Activated naive CD8-positive, alpha-beta T cell treated with anti-CD3 and anti-CD28 coated beads, Interleukin-2, amount 50 U/mL, for 16 hours (primary cell): ENCODE measurements at regions not wholly inside any gene's neighbourhood (a gene's known extent, or its start where the extent isn't known, plus 50 kb on each side); places are given as distances from the start of the nearest gene placed in this dataset.

Experiments
- DNase-seq: peaks from one replicate; pipeline ENCODE4 v3.0.0-alpha.2; 2020; ENCODE audit warnings: low read depth, low spot score

DNA sequence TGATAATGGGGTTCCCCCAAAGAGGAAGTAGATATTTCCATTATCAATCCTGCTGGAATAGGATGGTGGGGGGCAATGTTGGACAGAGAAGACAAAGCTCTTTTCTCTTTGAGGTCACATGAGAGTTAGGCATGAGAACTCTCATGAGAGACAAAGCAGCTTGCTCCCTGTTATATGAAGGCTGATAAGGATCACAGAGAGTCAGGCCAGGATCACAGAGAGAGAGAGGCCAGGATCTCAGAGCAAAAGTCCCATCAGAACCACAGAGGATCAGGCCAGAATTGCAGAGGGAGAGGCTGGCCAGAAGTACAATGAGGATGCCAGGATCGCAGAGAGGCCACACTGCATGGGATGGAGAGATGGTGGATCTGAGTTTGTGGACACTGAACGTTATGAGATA, 457.1 kb downstream of the LPIN1 start:
- DNase-seq, result no peak

DNA sequence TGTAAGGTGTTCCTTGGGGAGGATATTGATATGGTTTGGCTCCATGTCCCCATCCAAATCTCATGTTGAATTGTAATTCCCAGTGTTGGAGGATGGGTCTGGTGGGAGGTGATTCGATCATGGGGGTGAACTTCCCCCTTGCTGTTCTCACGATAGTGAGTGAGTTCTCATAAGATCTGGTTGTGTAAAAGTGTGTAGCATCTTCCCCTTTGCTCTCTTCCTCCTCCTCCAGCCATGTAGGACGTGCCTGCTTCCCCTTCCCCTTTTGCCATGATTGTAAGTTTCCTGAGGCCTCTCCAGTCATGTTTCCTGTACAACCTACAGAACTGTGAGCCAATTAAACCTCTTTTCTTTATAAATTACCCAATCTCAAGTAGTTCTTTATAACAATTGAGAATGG, 458.7 kb downstream of the LPIN1 start:
- no peak for DNase-seq

DNA sequence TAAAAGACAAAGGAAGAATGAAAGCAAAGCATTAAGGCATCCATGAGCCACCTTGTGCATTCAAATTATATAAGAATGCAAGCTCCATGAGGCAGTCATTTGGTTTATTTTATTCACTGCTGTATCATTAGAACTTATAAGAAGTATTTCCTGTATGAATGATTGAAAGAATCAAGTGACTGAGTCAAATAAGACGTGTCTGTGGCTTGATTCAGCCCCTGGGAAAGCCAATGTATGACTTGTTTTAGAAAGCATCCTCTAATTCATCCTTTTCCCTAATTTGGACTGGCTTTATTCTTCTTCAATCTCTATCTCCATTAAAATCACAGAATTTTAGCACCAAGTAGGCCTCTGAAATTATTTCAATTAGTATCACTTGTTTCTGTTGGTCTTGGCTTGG, 461.1 kb downstream of the LPIN1 start:
- DNase-seq, result no peak

DNA sequence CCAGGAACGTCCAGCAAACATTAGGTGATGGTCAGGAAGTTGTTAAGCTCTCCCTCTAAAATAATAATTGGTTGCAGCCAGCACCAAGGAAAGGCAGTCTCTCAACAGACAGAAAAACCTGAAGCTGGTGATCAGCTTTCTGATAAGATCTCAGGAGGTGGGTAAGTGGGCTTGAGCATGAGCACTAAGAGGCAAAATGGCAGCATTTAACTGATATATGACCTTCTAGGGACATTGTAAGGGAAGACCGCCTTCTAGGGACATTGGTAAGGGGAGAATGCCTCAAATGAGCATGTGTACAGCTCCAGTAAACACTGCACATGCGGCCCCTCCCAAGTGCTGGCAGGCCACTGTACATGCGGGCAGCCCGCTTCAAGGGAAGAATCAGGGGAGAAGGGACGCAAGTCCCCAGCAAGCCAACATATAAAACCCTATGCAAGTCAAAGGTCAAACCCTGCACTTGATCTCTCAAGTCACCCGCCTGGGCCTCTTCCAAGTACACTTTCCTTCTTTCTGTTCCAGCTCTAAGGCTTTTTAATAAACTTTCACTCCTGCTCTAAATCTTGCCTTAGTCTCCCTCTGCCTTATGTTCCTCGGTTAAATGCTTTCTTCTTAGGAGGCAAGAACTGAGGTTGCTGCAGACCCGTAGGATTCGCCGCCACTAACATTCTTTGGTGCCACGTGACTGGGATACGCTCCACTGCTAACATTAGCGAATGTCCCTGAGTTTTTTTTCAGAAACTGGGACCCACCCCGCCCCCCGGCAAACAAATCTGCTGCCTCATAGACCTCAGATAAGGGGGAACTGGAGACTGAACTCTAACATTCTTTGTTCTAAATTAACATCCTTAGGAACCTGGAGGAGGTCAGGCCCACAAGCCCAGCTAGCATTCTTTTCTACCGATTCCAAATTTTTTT, 463.8 kb downstream of the LPIN1 start:
- no peak for DNase-seq

DNA sequence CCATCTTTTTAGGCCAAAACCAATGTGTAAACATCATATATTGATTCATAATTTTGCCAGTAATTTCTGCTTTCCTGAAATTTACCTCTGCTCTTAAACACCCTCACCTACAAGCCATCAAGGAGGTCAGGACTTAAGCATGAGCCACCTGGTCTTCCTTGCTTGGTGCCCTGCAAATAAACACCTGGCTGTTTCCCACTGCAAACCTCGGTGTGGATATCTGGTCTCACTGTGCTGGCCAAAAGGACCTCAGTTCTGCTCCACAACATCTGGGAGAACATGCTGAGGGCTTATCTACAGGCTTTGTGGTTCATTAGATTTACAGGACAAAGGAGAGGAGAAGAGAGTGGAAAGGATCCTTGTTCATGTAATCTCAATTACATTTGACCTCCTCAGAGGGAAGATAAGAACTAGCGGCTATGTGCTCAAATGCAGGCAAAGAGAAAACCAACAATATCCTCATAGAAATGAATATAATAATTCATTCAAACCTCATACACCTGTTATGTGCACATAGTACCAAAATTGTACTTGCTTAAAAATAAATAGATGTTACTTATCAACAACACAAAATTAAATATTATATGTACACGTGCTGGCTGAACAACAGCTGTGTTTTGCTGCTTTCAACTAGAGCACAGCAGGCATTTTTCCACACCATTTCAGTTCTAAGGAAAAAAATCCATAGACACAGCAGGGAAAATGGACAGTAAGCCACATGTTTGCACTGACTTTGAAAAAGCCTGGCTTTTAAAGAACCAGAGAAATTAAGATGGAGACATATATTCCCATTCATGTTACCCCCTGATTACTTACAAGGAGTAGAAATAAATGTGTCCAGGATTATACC, 465.1 kb downstream of the LPIN1 start:
- no peak for DNase-seq

DNA sequence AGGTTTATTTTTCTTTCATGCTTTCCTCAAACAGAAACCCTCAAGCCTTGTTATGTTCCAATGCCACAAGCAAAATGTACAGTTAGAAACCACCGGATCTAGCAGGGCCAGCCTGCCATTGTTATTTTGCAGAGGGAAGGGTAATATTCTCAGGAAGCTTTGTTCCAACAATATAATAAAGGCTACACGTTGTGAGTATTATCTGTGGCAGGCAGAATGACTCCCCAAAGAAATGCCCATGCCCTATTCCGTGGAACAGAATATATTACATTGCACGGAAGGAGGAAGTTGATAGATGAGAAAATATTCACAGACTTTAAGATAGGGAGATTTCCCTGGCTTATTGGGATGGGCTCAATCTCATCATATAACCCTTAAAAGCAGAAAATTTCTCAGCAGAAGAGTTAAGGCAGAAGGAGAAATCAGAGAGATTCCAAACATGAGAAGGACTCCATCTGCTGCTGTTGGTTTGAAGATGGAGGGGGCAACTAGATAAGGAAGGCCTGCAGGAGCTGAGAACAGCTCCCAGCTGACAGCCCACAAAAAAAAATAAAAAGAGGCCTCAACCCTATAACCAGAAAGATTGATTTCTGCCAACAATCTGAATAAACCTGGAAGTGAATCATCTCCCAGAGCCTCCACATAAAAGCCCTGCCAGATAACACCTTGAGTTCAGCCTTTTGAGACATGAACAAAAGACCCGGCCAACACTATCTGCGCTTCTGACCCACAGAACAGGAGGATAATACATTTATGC, 466.6 kb downstream of the LPIN1 start:
- DNase-seq, result no peak

DNA sequence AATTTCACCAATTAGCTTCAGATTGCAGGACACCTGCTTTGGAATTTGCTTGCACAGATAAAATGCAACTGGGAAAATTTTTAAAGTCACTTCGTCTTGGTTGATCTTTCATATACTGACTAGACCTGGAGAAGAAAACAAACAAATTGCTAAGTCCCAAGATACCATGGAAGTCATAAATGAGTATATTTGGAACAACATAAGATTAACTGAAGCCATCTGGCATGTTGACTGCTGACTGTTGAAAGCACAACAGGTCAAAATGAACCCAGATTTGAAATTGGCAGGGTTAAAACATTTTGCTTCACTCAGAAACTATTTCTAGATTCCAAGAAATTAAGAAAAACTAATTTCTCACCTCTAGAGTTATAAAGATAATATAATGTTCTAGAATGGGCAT, 470.7 kb downstream of the LPIN1 start:
- DNase-seq, result no peak

DNA sequence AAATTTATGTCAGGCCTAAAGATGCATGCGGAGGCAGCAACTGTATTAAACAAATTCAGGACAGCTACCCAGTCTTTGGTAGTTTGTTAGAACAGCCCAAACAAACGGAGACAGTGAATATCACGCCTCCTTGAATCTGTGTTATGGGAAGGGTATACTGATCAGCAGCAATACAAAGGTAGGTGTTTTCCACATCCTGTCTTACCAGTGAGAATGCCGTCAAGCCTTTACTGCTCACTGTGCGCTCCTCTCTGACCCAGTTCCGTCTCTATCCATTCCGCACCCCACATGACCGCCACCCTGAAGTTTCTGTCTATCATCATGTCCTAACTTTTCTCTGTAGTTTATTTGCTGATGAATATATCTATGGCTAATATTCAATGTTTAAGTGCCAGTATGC, 473.3 kb downstream of the LPIN1 start:
- DNase-seq, result no peak

DNA sequence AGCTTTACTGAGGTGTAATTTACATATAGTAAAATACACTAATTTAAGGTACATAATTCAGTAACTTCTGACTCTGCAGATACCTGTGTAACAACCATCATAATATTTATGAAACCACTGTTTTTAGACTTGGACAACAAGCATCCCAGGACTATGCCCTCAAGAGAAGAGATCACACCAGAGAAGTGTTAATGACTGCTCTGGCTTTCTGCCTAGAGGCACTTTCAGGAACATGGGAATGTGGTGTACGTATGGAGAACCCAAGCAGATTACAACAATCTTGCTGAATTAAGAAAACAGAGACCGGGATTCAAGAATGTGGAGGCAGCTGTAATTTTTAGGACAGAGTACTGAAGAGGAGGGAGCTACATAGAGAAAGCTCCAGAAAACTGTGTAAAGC, 475.2 kb downstream of the LPIN1 start:
- DNase-seq, result no peak

DNA sequence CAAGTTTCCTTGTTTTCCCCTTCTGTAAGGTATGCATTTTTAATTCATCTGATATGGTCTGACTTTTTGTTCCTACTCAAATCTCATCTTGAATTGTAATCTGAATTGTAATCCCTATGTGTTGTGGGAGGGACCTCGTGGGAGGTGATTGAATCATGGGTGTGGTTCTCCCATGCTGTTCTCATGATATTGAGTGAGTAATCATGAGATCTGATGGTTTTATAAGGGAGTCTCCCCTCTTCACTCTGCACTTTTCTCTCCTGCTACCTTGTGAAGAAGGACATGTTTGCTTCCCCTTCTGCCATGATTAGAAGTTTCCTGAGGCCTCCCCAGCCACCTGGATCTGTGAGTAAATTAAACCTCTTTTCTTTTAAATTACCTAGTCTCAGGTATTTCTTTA, 476.1 kb downstream of the LPIN1 start:
- DNase-seq, result no peak

DNA sequence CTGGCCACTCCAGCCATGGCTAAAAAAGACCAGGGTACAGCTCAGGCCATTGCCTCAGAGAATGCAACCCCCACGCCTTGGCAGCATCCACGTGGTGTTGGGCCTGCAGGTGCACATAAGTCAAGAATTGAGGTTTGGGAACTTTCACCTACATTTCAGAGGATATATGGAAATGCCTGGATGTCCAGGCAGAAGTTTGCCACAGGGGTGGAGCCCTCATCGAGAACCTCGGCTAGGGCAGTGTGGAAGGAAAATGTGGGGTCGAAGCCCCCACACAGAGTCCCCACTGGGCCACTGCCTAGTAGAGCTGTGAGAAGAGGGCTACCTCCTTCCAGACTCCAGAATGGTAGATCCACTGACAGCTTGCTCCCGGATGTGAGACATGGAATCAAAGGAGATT, 477.3 kb downstream of the LPIN1 start:
- no peak for DNase-seq

DNA sequence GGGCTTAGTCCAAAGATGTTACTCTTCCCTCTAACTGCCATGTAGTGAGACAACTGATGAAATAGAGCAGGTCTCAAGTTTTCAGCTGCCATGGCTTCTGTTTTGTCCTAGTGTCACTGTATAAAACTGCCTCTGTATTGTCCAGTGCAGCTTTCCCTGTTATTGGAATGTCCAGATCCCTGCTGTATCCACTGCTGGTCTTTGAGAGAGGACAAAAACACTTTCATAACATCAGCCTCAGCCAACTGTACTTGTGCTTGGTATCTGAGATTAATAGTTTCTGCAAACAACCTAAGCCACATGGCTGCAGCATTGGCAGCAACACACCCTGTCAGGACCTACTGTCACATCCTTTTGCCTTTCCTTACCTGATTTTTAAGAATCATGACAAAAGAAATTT, 480.2 kb downstream of the LPIN1 start:
- no peak for DNase-seq

DNA sequence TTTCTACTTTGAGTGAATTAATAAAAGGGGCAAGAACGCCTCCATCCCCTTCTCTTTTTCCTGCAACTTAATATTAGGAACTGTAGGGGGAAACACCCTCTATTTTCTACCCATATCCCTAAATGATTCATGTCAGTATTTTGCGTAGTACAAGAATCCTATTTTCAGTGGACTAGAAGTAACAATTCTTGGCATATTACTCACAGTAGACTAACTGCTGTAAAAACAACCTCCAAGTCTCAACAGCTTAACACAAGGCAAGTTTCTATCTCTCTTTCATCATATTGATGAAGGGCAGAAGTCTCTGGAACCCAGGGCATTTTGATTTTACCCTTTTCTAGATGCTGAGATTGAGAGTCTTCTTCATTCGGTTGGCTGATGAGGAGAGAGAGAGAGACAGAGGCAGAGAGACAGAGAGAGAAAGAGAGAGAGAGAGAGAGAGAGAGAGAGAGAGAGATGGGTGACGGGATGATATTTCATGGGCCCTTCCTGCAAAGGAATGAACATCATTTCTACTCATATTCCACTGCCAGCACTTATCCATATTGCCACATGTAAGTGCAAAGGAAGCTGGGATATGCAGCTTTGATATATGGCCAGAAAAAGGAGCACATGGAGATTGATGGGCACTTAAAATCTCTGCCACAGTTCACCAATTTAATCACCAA, 481.6 kb downstream of the LPIN1 start:
- no peak for DNase-seq

DNA sequence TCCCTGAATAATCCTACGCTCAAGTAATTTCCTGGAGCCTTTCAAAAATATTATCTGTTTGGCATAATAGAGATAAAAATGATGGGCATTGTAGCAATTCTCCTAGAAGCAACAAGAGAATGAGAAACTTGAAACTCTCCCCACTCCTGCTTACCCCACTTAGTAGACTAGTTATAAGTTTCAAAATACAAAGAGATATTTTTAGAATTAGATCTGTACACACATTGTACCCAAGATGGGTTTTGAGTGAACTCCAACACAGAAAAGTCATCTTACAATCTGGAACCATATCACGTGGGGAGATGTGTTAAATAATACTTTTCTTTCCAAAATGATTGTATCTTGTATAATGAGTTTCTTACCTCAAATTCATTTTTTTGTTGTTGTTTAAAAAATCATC, 484.9 kb downstream of the LPIN1 start:
- no peak for DNase-seq

DNA sequence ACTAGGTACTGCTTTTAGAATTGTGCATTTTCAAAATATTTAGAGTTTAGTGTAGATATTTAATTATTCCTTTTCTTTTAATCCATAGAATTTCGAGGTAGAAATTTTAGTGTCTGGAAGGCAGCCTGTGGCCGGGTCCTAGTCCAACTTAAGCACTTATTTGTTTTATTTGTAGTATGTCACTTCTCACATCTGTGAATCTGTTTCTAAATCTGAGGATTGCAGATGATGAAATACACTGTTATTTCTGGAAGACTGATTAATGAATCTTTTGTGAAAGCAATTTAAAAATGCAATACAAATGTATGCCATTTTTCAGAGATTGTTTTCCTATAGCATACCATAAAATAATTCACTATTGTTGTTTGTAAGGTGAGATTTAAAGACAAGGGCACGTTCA, 483.9 kb upstream of the TRIB2 start:
- no peak for DNase-seq

DNA sequence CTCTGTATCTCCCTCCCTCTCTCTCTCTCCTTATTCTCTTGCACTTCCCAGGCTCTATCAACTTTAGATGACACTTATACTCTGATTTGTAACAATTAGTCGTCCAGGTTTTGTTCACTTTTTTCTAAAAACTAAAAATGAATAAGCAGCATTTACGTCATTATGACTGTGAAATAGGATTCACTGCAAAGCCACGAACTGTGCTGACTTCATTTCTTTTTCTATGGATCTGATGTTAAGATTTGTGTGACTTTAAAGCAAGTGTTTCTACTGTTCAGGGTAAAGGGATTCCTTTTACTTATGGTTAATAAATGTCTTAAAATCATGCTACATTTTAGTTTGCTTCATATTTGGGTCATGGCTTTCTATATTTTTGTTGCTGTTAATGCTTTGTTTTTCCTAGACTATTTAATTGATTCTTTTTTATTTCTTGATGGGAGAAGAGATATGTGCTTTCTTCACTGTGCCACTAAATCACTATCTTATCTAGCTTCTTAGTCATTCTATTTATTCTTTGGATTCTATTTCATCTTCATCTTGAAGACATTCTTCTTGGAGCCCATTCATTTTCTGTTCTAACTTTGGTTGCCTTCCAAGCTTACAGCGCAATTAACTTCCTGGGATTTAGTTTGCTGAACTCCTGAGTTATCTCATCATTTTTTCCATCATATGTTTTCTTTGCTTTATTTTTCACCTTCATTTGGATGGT, 480.4 kb upstream of the TRIB2 start:
- no peak for DNase-seq

DNA sequence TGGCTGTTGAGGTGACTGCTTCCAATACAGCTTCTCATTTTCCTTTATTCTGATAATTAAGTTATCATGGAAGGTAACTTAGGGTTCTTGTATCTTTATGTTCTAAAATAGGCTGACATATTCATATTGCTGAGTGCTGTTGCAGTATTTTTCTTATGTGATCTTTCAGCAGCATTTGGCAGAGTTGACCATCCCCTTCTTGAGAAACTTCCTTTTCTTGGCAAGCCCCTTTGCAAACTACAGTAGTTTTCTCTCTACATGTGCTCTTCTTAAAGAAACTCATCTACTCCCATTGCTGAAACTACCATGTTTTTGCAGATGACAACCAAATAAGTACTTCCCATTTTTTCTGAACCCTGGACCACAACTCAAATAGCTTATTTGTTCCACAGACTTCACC, 476.5 kb upstream of the TRIB2 start:
- DNase-seq, result no peak

DNA sequence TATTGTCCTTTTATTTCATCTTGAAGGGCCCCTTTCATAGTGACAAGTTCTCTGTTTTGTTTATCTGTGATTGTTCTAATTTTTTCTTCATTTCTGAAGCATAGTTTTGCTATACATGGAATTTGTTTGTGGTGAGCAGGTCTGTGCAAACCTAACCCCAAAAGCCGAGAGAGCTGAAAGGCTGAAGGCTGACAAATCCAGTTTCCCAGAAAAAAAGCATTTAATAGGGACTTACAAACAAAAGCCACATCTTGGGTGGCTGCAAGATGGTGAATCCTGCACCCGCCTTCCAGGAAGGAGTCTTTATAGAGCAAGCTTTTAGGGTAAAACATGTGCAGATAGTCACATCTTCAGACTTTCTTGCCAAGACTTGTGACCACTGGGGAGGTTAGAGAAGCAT, 473.4 kb upstream of the TRIB2 start:
- DNase-seq, result no peak

DNA sequence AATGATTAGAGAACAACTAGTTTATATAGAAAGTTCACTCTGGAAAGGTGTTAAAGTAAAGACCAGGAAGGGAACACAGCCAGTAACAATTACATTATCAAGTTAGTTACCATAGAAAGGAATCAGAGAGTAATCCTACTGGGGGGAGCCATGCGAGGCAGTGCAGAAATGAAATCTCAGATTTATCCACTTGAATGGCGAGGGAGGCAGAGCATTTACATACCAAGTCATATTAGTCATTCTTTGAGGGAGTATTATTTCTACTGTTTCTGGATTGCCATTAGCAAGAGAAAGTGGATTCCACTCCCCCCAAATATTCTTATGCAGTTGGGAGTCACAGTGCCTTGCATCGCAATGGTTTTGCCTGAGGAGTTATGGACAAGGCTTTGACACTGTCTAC, 472.7 kb upstream of the TRIB2 start:
- DNase-seq, result no peak

DNA sequence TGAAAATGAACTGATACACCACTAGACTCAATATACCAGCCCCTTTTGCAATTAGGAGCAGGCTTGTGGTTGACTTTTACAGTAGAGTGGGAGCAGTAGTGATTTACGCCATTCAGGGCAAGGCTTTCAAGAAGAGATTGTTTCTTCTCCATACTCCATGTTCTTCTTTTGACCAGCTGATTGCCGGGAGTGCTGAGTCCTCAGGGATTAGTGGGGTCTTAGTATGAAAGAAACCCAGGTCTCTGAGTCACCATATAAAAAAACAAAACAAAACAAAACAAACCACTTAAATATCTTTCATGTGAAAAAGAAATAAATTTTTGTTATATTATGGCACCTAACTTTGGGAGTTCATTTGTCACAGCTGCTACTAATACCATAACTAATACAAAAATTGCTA, 465.6 kb upstream of the TRIB2 start:
- DNase-seq, result no peak

DNA sequence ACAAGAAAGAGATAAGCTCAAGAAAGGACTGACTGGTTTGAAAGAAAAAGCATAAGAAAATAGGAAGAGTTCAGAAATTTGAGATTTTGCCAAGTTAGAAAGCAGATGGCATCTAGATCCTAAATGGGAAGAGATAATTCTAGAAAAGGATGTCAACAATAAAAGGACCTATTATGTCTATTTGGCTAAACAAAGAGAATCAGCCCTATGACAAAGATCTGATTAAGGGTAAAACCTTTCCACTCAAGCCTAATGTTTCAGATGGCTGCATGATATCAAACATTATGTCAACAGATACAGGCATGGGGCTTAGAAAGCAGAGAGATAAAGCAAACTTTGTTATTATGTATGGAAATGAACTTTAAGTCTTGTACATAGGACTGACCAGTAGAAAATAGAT, 465.0 kb upstream of the TRIB2 start:
- no peak for DNase-seq
